Panc1 (cell line): ENCODE measurements at regions not wholly inside any gene's neighbourhood (a gene's known extent, or its start where the extent isn't known, plus 50 kb on each side); places are given as distances from the start of the nearest gene placed in this dataset.

Source experiments
- ATAC-seq: fragments of 200-7000 bp; cut with Tn5 transposase; 2 replicates; pipeline ENCODE4 v1.9.1; 2020; ENCODE audit warnings: mild to moderate bottlenecking, moderate library complexity
- BruUV-seq: library from RNA; stranded (reverse); fragments of 400-500 nt; replicated peaks from 2 replicates; lab custom pipeline; 2021; lab: Mats Ljungman, UMichigan
- CTCF ChIA-PET: fragments of 300-600 bp; sonication (Branson Sonifier 250); formaldehyde crosslinking; loops from one replicate; lab custom pipeline; 2022; ENCODE audit warnings: antibody characterized with exemption; lab: Charles Lee
- POLR2A ChIA-PET: fragments of 300-600 bp; sonication (Branson Sonifier 250); formaldehyde crosslinking; loops from one replicate; lab custom pipeline; 2022; ENCODE audit warnings: antibody characterized with exemption; lab: Charles Lee
- DNase-seq: peaks from one replicate; pipeline ENCODE4 v3.0.0-alpha.2; 2010; ENCODE audit warnings: low read depth, low spot score
- H3K27ac ChIP-seq: 2 replicates; pipeline ENCODE4 v1.5.1; 2011; ENCODE audit warnings: mild to moderate bottlenecking, low read length, inconsistent platforms
- H3K27me3 ChIP-seq: fragments of 200-500 bp; sonication (Bioruptor generic); 2 replicates; pipeline ENCODE4 v1.6.0; 2014; ENCODE audit warnings: low read length, inconsistent platforms; ENCODE audit not compliant: control insufficient read depth, insufficient read depth
- H3K36me3 ChIP-seq: fragments of 200-500 bp; sonication (Bioruptor generic); 2 replicates; pipeline ENCODE4 v1.5.1; 2014; ENCODE audit warnings: inconsistent platforms, mild to moderate bottlenecking, low read length, moderate library complexity; ENCODE audit not compliant: control insufficient read depth, insufficient read depth
- H3K4me1 ChIP-seq: 2 replicates; pipeline ENCODE4 v1.5.1; 2011; ENCODE audit warnings: inconsistent platforms, mild to moderate bottlenecking, low read length, moderate library complexity; ENCODE audit not compliant: control insufficient read depth, insufficient read depth
- H3K4me3 ChIP-seq, 2 experiments: 2 replicates each; pipeline ENCODE4 v1.5.1; 2011 to 2012; ENCODE audit warnings: low read depth in 2 of 2, low read length in 2 of 2, mild to moderate bottlenecking in 2 of 2, inconsistent platforms in 1 of 2, moderate library complexity in 1 of 2
- H3K9me3 ChIP-seq: fragments of 200-500 bp; sonication (Bioruptor generic); 2 replicates; pipeline ENCODE4 v1.5.1; 2014; ENCODE audit warnings: low read depth, mild to moderate bottlenecking, inconsistent platforms, low read length, moderate library complexity; ENCODE audit not compliant: control insufficient read depth, insufficient read depth
- POLR2AphosphoS5 ChIP-seq: IDR thresholded peaks from 2 replicates; pipeline ENCODE4 v1.6.1; 2012; ENCODE audit warnings: mild to moderate bottlenecking, low read depth, low read length, moderate library complexity
- SIN3A ChIP-seq: IDR thresholded peaks from 2 replicates; pipeline ENCODE4 v1.6.1; 2012; ENCODE audit warnings: low read depth, mild to moderate bottlenecking, low read length, moderate library complexity, borderline replicate concordance; ENCODE audit not compliant: insufficient read depth
- TCF7L2 ChIP-seq: IDR thresholded peaks from 2 replicates; pipeline ENCODE4 v1.6.1; 2011; ENCODE audit warnings: mild to moderate bottlenecking, low read depth, low read length, inconsistent platforms
- in situ Hi-C: cut with HindIII; loops from 2 replicates; pipeline ENCODE4 v1.10.0; 2016; ENCODE audit warnings: low sequenced_read_pairs, low pct_unique_long_range_greater_than_20kb
- intact Hi-C: fragments of 100-400 bp; cut with micrococcal nuclease; formaldehyde crosslinking; loops from one replicate; pipeline ENCODE4 v1.10.0; 2022; ENCODE audit not compliant: unreplicated experiment
- TF ChIP-seq, protein P1 (sequence below): fragments of 450-650 bp; IDR thresholded peaks from 2 replicates; pipeline ENCODE4 v1.5.1; 2017; ENCODE audit warnings: mild to moderate bottlenecking
- TF ChIP-seq, protein P2 (sequence below), 2 experiments: IDR thresholded peaks; 2 replicates each; pipeline ENCODE4 v1.6.1; 2011 to 2012; ENCODE audit warnings: low read depth in 2 of 2, control low read depth in 1 of 2, low read length in 1 of 2, mild to moderate bottlenecking in 1 of 2, moderate library complexity in 1 of 2; ENCODE audit not compliant: insufficient read depth in 1 of 2

DNA sequence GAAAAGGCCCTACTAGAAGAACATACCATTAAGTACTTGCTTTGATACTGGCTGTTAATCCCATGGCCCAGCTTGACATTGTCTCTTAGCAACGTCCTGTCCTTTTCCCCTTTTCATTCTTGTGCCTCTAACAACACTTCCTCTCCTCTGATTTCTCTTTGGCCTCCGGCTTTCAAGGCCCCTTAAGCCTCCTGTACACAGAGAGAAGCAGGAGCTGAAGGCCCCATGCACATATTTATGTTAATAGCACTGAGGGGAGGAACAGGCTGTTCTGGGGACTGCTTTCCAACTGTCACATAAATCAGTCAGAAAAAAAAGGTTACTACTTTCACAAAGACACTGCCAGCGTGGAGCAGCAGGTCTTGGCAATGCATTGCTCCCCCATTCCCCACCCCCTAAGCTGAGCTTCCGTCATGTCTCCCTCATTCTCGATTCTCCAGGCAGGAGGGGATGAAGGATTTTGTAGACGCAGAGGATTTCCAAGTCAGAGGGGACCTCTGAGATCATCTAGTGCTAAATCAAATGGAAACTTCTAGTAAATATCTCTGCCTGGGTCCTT lies 257.4 kb upstream of the ADAMTS9 start:
- Histone ChIP-seq H3K4me3 (no peak overlapping the region), H3K27ac (no peak overlapping the region), H3K4me1 (no peaks in the 10 kb centered on the region), H3K27me3 (no peaks in the 10 kb centered on the region), H3K36me3 (no peaks in the 10 kb centered on the region), H3K9me3 (no peaks in the 10 kb centered on the region)
- no peak for TF ChIP-seq SIN3A
- TF ChIP-seq POLR2AphosphoS5 = no peak
- TF ChIP-seq, protein P1, sequence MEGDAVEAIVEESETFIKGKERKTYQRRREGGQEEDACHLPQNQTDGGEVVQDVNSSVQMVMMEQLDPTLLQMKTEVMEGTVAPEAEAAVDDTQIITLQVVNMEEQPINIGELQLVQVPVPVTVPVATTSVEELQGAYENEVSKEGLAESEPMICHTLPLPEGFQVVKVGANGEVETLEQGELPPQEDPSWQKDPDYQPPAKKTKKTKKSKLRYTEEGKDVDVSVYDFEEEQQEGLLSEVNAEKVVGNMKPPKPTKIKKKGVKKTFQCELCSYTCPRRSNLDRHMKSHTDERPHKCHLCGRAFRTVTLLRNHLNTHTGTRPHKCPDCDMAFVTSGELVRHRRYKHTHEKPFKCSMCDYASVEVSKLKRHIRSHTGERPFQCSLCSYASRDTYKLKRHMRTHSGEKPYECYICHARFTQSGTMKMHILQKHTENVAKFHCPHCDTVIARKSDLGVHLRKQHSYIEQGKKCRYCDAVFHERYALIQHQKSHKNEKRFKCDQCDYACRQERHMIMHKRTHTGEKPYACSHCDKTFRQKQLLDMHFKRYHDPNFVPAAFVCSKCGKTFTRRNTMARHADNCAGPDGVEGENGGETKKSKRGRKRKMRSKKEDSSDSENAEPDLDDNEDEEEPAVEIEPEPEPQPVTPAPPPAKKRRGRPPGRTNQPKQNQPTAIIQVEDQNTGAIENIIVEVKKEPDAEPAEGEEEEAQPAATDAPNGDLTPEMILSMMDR = no peak
- no peak for TF ChIP-seq TCF7L2
- TF ChIP-seq, protein P2, sequence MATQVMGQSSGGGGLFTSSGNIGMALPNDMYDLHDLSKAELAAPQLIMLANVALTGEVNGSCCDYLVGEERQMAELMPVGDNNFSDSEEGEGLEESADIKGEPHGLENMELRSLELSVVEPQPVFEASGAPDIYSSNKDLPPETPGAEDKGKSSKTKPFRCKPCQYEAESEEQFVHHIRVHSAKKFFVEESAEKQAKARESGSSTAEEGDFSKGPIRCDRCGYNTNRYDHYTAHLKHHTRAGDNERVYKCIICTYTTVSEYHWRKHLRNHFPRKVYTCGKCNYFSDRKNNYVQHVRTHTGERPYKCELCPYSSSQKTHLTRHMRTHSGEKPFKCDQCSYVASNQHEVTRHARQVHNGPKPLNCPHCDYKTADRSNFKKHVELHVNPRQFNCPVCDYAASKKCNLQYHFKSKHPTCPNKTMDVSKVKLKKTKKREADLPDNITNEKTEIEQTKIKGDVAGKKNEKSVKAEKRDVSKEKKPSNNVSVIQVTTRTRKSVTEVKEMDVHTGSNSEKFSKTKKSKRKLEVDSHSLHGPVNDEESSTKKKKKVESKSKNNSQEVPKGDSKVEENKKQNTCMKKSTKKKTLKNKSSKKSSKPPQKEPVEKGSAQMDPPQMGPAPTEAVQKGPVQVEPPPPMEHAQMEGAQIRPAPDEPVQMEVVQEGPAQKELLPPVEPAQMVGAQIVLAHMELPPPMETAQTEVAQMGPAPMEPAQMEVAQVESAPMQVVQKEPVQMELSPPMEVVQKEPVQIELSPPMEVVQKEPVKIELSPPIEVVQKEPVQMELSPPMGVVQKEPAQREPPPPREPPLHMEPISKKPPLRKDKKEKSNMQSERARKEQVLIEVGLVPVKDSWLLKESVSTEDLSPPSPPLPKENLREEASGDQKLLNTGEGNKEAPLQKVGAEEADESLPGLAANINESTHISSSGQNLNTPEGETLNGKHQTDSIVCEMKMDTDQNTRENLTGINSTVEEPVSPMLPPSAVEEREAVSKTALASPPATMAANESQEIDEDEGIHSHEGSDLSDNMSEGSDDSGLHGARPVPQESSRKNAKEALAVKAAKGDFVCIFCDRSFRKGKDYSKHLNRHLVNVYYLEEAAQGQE (IDR thresholded peaks at IDR 0.05; ENCODE audit: insufficient read depth in 1 of 2, low read depth in 2 of 2, low read length in 1 of 2) = no peak
- ChIA-PET POLR2A (no interaction called here), CTCF (no interaction called here)
- ATAC-seq (no peak), DNase-seq (no peak)
- no TSS peak for BruUV-seq
- in situ Hi-C loops (no loop called here), intact Hi-C loops (no loop called here)

DNA sequence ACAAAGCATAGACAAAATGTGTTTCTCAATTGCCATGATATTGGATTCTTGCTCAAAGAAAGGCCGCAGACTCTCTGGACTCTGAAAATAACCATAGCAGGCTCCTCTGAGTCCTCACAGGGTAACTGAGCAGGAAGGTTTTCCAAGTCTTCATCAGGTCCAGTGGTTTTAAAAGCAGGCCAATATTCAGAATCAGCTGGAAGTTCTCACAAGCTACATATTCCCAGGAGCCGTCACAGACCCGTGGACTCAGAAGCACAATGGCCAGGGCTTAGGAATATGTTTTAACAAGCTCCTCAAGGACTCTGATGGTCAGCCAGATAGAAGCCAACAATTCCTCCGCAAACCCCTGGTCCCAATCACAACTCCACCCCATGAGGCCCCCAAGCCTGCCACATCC lies 256.1 kb upstream of the ADAMTS9 start:
- CTCF ChIA-PET = no interaction called here
- in situ Hi-C loops = no loop called here
- Histone ChIP-seq H3K9me3 (no peaks in the 10 kb centered on the region), H3K36me3 (no peaks in the 10 kb centered on the region), H3K4me1 (no peaks in the 10 kb centered on the region), H3K27ac (no peak overlapping the region), H3K27me3 (no peaks in the 10 kb centered on the region), H3K4me3 (no peak overlapping the region)
- intact Hi-C loops = no loop called here
- TF ChIP-seq, protein P2 (IDR thresholded peaks at IDR 0.05; ENCODE audit: insufficient read depth in 1 of 2, low read depth in 2 of 2, low read length in 1 of 2) = no peak
- TF ChIP-seq, protein P1 = no peak
- POLR2A ChIA-PET = no interaction called here
- DNase-seq = no peak
- no TSS peak for BruUV-seq
- no peak for ATAC-seq
